ENCODE measurements at regions not wholly inside any gene's neighbourhood (a gene's known extent, or its start where the extent isn't known, plus 50 kb on each side); places are given as distances from the start of the nearest gene placed in this dataset.

DNA sequence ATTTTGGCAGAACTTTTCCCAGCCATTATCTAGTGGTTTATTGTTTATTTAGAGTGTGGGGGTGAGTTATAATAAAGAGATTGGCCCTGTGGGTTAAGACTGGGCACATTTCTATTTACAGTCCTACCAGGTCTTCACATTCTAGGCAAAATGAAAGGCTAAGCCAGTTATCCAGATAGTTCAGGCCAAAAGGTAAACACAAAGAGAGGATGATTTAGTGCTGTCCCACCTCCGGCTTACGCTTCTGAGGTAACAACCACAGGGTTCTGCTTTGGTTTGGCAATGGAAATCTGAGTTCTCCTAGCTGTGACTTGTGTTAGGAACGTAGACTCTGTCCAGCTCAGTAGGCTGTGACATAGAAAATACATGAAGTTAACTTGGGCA lies 50.3 kb upstream of the PTPRK start:
- TF ChIP-seq CTCF (IDR thresholded peaks at IDR 0.05) (no peak), POLR2A (IDR thresholded peaks at IDR 0.05) (no peak), EP300 (IDR thresholded peaks at IDR 0.05) (no peak)
